GM18951 (cell line): ENCODE measurements at regions not wholly inside any gene's neighbourhood (a gene's known extent, or its start where the extent isn't known, plus 50 kb on each side); places are given as distances from the start of the nearest gene placed in this dataset.

Experiments used
- POLR2A ChIP-seq: IDR thresholded peaks from 4 replicates; pipeline ENCODE4 v1.6.1; 2011; ENCODE audit warnings: mild to moderate bottlenecking; ENCODE audit not compliant: insufficient read length, insufficient read depth; ENCODE audit errors: extremely low read depth
- in situ Hi-C: fragments of 300-500 bp; cut with MboI; formaldehyde crosslinking; loops from one replicate; pipeline ENCODE4 v1.12.0; 2022; ENCODE audit warnings: low sequenced_read_pairs, mixed read lengths, inconsistent platforms; ENCODE audit not compliant: unreplicated experiment

- in situ Hi-C loops, result no loop called here
- no peak for TF ChIP-seq POLR2A
Observed at GRCh38 chr6:74971633-74972032, 234.2 kb downstream of the COL12A1 start.

- TF ChIP-seq POLR2A, result no peak
- in situ Hi-C loops, result no loop called here
Observed at GRCh38 chr6:74969591-74970267, 236.1 kb downstream of the COL12A1 start.

- TF ChIP-seq POLR2A, result no peak
- in situ Hi-C loops, result no loop called here
Observed at GRCh38 chr6:74967821-74968220, 238.0 kb downstream of the COL12A1 start.

GRCh38 chr6:74966712-74967111 is 239.1 kb downstream of the COL12A1 start:
- in situ Hi-C loops, result no loop called here

GRCh38 chr6:74964871-74965441 is 240.9 kb downstream of the COL12A1 start:
- in situ Hi-C loops, result no loop called here
- TF ChIP-seq POLR2A, result no peak

More at GRCh38 chr6:74966712-74967111, 239.1 kb downstream of the COL12A1 start:
- TF ChIP-seq POLR2A, result no peak

- in situ Hi-C loops, result no loop called here
- TF ChIP-seq POLR2A, result no peak
Observed at GRCh38 chr6:74956559-74957428, 249.1 kb downstream of the COL12A1 start.

GRCh38 chr6:74953708-74954107 is 252.1 kb downstream of the COL12A1 start:
- in situ Hi-C loops, result no loop called here
- no peak for TF ChIP-seq POLR2A

- in situ Hi-C loops, result no loop called here
- no peak for TF ChIP-seq POLR2A
Observed at GRCh38 chr6:74946961-74947360, 258.9 kb downstream of the COL12A1 start.

- no peak for TF ChIP-seq POLR2A
Observed at GRCh38 chr6:74942130-74942529, 263.7 kb downstream of the COL12A1 start.

GRCh38 chr6:74941424-74941823 is 264.4 kb downstream of the COL12A1 start:
- in situ Hi-C loops, result no loop called here
- no peak for TF ChIP-seq POLR2A

More at GRCh38 chr6:74942130-74942529, 263.7 kb downstream of the COL12A1 start:
- in situ Hi-C loops, result no loop called here

GRCh38 chr6:74939721-74940620 is 265.9 kb downstream of the COL12A1 start:
- no peak for TF ChIP-seq POLR2A
- in situ Hi-C loops, result no loop called here

- TF ChIP-seq POLR2A, result no peak
- in situ Hi-C loops, result no loop called here
Observed at GRCh38 chr6:74939151-74939708, 266.6 kb downstream of the COL12A1 start.
